ENCODE measurements at regions not wholly inside any gene's neighbourhood (a gene's known extent, or its start where the extent isn't known, plus 50 kb on each side); places are given as distances from the start of the nearest gene placed in this dataset.

GRCh38 chr2:3944071-3944470 lies 240.7 kb downstream of the DCDC2C start:
- CTCF ChIA-PET (ENCODE audit: low intra/inter-chr PET ratio, low total read pairs), result no interaction called here
- BruUV-seq (replicated peaks), result no TSS peak
- 5% methylated on average over 4 of the region's 4 CpGs for WGBS (ENCODE audit: low lambda C conversion rate)

More at GRCh38 chr2:3944071-3944470, 240.7 kb downstream of the DCDC2C start:
- Histone ChIP-seq H3K4me2 (ENCODE audit: low read depth, low read length) (no peak overlapping the region), H3K4me3 (replicated peaks in 1 of 3; ENCODE audit: insufficient read depth in 1 of 3, low read depth in 2 of 3, low read length in 3 of 3) (no peak overlapping the region), H3K27ac (ENCODE audit: extremely low read length, insufficient read depth, low read length) (no peak overlapping the region), H3K27me3 (ENCODE audit: control insufficient read depth in 1 of 2, insufficient read depth in 2 of 2, low read length in 2 of 2) (peaks cover 0 to 6% of the 10 kb centered on the region in 2 experiments; a peak in 2 of 5 replicates), H3K9ac (ENCODE audit: insufficient read depth, low read depth, low read length) (no peak overlapping the region), H2AFZ (ENCODE audit: low read length) (no peak overlapping the region), H3K79me2 (ENCODE audit: insufficient read depth, low read length) (no peaks in the 10 kb centered on the region), H3K4me1 (ENCODE audit: insufficient read depth, low read length) (no peaks in the 10 kb centered on the region), H3K36me3 (replicated peaks in 1 of 2; ENCODE audit: control insufficient read depth in 1 of 2, insufficient read depth in 2 of 2, low read length in 2 of 2) (no peaks in the 10 kb centered on the region), H4K20me1 (ENCODE audit: insufficient read depth, low read length) (no peaks in the 10 kb centered on the region), H3K9me3 (ENCODE audit: low read length) (no peaks in the 10 kb centered on the region)
- in situ Hi-C loops (cut with HindIII; ENCODE audit: extremely low pct_ligation_motif_present, low pct_unique_long_range_greater_than_20kb), result no loop called here
- TF ChIP-seq RXRB (CRISPR knock-in tag; IDR thresholded peaks at IDR 0.05; ENCODE audit: borderline replicate concordance), result no peak
- TF ChIP-seq RFX1 (IDR thresholded peaks at IDR 0.05), result no peak
- no peak for TF ChIP-seq IKZF4 (CRISPR knock-in tag; IDR thresholded peaks at IDR 0.05; ENCODE audit: borderline replicate concordance, low read depth, not compliant biosample characterization)
- TF ChIP-seq, protein P1, sequence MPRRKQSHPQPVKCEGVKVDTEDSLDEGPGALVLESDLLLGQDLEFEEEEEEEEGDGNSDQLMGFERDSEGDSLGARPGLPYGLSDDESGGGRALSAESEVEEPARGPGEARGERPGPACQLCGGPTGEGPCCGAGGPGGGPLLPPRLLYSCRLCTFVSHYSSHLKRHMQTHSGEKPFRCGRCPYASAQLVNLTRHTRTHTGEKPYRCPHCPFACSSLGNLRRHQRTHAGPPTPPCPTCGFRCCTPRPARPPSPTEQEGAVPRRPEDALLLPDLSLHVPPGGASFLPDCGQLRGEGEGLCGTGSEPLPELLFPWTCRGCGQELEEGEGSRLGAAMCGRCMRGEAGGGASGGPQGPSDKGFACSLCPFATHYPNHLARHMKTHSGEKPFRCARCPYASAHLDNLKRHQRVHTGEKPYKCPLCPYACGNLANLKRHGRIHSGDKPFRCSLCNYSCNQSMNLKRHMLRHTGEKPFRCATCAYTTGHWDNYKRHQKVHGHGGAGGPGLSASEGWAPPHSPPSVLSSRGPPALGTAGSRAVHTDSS (CRISPR knock-in tag; conservative IDR thresholded peaks at IDR 0.05), result no peak
- TF ChIP-seq ZHX1 (CRISPR knock-in tag; IDR thresholded peaks at IDR 0.05; ENCODE audit: low read depth), result no peak
- no peak for TF ChIP-seq XRCC5 (optimal IDR thresholded peaks at IDR 0.05; ENCODE audit: low read length)
- no peak for TF ChIP-seq SIN3B (IDR thresholded peaks at IDR 0.05; ENCODE audit: low read length)
- no peak for TF ChIP-seq FOXM1 (CRISPR knock-in tag; IDR thresholded peaks at IDR 0.05)
- FAIRE-seq (no peak), ATAC-seq (no peak), DNase-seq (ENCODE audit: low spot score) (no peak)
- POLR2A ChIA-PET, result no interaction called here
- intact Hi-C loops (cut with micrococcal nuclease; ENCODE audit: unreplicated experiment), result no loop called here
